ENCODE measurements at regions not wholly inside any gene's neighbourhood (a gene's known extent, or its start where the extent isn't known, plus 50 kb on each side); places are given as distances from the start of the nearest gene placed in this dataset.

DNA sequence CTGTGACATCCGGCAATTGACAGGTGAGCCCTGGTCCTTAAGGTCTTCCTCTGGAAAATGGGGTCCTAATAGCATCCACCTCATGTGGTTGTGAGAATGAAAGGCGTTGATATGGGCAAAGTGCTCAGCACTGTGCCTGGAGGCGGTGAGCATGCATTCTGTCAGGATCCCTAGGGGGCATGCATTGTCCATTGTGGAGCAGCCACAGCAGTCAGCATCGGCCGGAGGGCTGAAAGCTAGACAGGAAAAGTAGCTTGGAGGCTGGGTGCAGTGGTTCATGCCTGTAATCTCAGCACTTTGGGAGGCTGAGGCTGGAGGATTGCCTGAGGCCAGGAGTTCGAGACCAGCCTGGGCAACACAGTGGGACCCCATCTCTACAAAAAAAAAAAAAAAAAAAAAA lies 122.2 kb downstream of the LHX2 start:
- Histone ChIP-seq H3K9ac (ENCODE audit: low read length) (no peak overlapping the region), H2AFZ (ENCODE audit: low read length) (no peak overlapping the region), H3F3A (ENCODE audit: low read length, unreplicated experiment) (no peaks in the 10 kb centered on the region), H3K9me2 (replicated peaks; ENCODE audit: low read length) (no peaks in the 10 kb centered on the region), H3K4me1 (ENCODE audit: insufficient read depth, low read length) (no peaks in the 10 kb centered on the region), H3K9me3 (ENCODE audit: low read length) (no peaks in the 10 kb centered on the region), H3K27ac (ENCODE audit: low read length) (no peak overlapping the region), H3K4me2 (ENCODE audit: low read length) (no peak overlapping the region), H4K20me1 (ENCODE audit: low read length) (no peaks in the 10 kb centered on the region), H3K36me3 (ENCODE audit: low read depth, low read length) (no peaks in the 10 kb centered on the region), H3K27me3 (ENCODE audit: low read length) (no peaks in the 10 kb centered on the region), H3K4me3 (ENCODE audit: low read length) (no peak overlapping the region), H3K79me2 (ENCODE audit: low read length) (no peaks in the 10 kb centered on the region)
- no TSS peak for BruUV-seq (replicated peaks)
- TF ChIP-seq EZH2phosphoT487 (IDR thresholded peaks at IDR 0.05; ENCODE audit: borderline replicate concordance, low read length): no peak
- TF ChIP-seq EZH2 (IDR thresholded peaks at IDR 0.05; ENCODE audit: low read length, unreplicated experiment): no peak
- TF ChIP-seq, protein P1, sequence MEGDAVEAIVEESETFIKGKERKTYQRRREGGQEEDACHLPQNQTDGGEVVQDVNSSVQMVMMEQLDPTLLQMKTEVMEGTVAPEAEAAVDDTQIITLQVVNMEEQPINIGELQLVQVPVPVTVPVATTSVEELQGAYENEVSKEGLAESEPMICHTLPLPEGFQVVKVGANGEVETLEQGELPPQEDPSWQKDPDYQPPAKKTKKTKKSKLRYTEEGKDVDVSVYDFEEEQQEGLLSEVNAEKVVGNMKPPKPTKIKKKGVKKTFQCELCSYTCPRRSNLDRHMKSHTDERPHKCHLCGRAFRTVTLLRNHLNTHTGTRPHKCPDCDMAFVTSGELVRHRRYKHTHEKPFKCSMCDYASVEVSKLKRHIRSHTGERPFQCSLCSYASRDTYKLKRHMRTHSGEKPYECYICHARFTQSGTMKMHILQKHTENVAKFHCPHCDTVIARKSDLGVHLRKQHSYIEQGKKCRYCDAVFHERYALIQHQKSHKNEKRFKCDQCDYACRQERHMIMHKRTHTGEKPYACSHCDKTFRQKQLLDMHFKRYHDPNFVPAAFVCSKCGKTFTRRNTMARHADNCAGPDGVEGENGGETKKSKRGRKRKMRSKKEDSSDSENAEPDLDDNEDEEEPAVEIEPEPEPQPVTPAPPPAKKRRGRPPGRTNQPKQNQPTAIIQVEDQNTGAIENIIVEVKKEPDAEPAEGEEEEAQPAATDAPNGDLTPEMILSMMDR (conservative IDR thresholded peaks at IDR 0.05; ENCODE audit: low read depth, low read length): peak; percentile 39
- peak; percentile 78 for ATAC-seq
- DNase-seq: peak; percentile 46
- ChIA-PET CTCF (no interaction called here), POLR2A (ENCODE audit: unreplicated experiment) (interaction anchor here (0.9 kb wide), 1 partner anchor 261 kb away, joined by 3 read pairs; no protein-coding TSS in a partner anchor)
- intact Hi-C loops (cut with micrococcal nuclease): no loop called here

DNA sequence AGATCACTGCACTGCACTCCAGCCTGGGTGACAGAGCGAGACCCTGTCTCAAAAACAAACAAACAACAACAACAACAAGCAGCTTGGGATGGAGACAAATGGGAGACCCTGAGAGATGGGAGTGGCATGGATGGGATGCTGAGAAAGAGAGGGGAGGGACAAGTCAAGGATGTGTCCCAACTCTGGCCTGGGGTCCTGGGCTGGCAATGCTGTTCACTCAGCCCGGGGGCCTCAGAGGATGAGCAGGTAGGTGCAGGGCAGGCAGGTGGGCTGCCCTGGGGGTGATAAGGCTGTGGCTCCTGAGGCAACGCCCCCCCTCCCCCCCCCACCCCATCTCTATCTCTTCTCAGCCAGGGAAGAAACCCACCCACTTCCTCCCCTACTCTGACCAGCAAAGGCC lies 123.0 kb downstream of the LHX2 start:
- Histone ChIP-seq H3K27ac (ENCODE audit: low read length) (no peak overlapping the region), H3K9me2 (replicated peaks; ENCODE audit: low read length) (no peaks in the 10 kb centered on the region), H3K79me2 (ENCODE audit: low read length) (no peaks in the 10 kb centered on the region), H3K36me3 (ENCODE audit: low read depth, low read length) (no peaks in the 10 kb centered on the region), H3K9me3 (ENCODE audit: low read length) (no peaks in the 10 kb centered on the region), H2AFZ (ENCODE audit: low read length) (no peak overlapping the region), H3K27me3 (ENCODE audit: low read length) (no peaks in the 10 kb centered on the region), H3K9ac (ENCODE audit: low read length) (no peak overlapping the region), H3K4me3 (ENCODE audit: low read length) (no peak overlapping the region), H3K4me1 (ENCODE audit: insufficient read depth, low read length) (no peaks in the 10 kb centered on the region), H4K20me1 (ENCODE audit: low read length) (no peaks in the 10 kb centered on the region), H3F3A (ENCODE audit: low read length, unreplicated experiment) (no peaks in the 10 kb centered on the region), H3K4me2 (ENCODE audit: low read length) (no peak overlapping the region)
- BruUV-seq (replicated peaks): no TSS peak
- intact Hi-C loops (cut with micrococcal nuclease): no loop called here
- ATAC-seq (no peak), DNase-seq (no peak)
- ChIA-PET POLR2A (ENCODE audit: unreplicated experiment) (no interaction called here), CTCF (no interaction called here)
- no peak for TF ChIP-seq EZH2 (IDR thresholded peaks at IDR 0.05; ENCODE audit: low read length, unreplicated experiment)
- TF ChIP-seq EZH2phosphoT487 (IDR thresholded peaks at IDR 0.05; ENCODE audit: borderline replicate concordance, low read length): no peak
- TF ChIP-seq, protein P1 (conservative IDR thresholded peaks at IDR 0.05; ENCODE audit: low read depth, low read length): no peak

DNA sequence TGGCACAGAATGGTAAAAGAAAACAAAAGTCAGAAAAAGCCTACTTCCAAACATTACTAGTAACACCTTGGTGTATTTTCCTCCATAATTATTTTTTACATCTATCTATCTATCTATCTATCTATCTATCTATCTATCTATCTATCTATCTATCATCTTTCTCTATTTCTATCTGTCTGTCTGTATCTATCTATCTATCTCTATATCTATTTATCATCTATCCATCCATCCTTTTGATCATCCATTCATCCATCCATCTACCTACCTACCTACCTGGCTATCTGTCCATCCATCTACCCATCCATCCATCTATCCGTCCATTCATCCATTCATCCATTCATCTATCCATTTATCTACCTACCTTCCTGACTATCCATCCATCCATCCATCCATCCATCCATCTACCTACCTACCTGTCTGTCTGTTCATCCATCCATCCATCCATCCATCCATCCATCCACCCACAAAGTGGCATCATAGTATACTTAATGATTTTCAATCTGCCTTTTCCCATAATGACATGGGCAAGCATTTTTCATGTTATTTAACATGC lies 121.9 kb upstream of the NEK6 start:
- H3K9me3 ChIP-seq (ENCODE audit: low read length): no peaks in the 10 kb centered on the region
- ChIA-PET POLR2A (ENCODE audit: unreplicated experiment) (no interaction called here), CTCF (interaction anchor here (0.7 kb wide), 1 partner anchor 257 kb away, joined by 3 read pairs; no protein-coding TSS in a partner anchor)
- no peak for DNase-seq
- no peak overlapping the region for H3K4me2 ChIP-seq (ENCODE audit: low read length)
- ATAC-seq: no peak
- no peak overlapping the region for H3K27ac ChIP-seq (ENCODE audit: low read length)
- TF ChIP-seq, protein P1 (conservative IDR thresholded peaks at IDR 0.05; ENCODE audit: low read depth, low read length): no peak
- TF ChIP-seq EZH2 (IDR thresholded peaks at IDR 0.05; ENCODE audit: low read length, unreplicated experiment) (no peak), EZH2phosphoT487 (IDR thresholded peaks at IDR 0.05; ENCODE audit: borderline replicate concordance, low read length) (no peak)
- no peak overlapping the region for H3K9ac ChIP-seq (ENCODE audit: low read length)
- H2AFZ ChIP-seq (ENCODE audit: low read length): no peak overlapping the region
- no peaks in the 10 kb centered on the region for H3F3A ChIP-seq (ENCODE audit: low read length, unreplicated experiment)
- H3K36me3 ChIP-seq (ENCODE audit: low read depth, low read length): no peaks in the 10 kb centered on the region
- no peaks in the 10 kb centered on the region for H3K27me3 ChIP-seq (ENCODE audit: low read length)
- intact Hi-C loops (cut with micrococcal nuclease): no loop called here
- H3K4me3 ChIP-seq (ENCODE audit: low read length): no peak overlapping the region
- no peaks in the 10 kb centered on the region for H3K4me1 ChIP-seq (ENCODE audit: insufficient read depth, low read length)
- H3K9me2 ChIP-seq (replicated peaks; ENCODE audit: low read length): no peaks in the 10 kb centered on the region
- no peaks in the 10 kb centered on the region for H4K20me1 ChIP-seq (ENCODE audit: low read length)
- H3K79me2 ChIP-seq (ENCODE audit: low read length): no peaks in the 10 kb centered on the region
- no TSS peak for BruUV-seq (replicated peaks)
